ENCODE measurements at regions not wholly inside any gene's neighbourhood (a gene's known extent, or its start where the extent isn't known, plus 50 kb on each side); places are given as distances from the start of the nearest gene placed in this dataset.

- H2AFZ ChIP-seq (ENCODE audit: control insufficient read depth, low read length): no peak overlapping the region
- no peaks in the 10 kb centered on the region for H3K36me3 ChIP-seq (ENCODE audit: control insufficient read depth in 2 of 2, extremely low read depth in 1 of 2, insufficient read depth in 2 of 2, low read length in 2 of 2)
- no peak overlapping the region for H3K4me3 ChIP-seq (ENCODE audit: control insufficient read depth in 2 of 3, extremely low read depth in 1 of 3, insufficient read depth in 2 of 3, low read depth in 1 of 3, low read length in 3 of 3)
- DNase-seq (ENCODE audit: low read depth, low spot score) (no peak), FAIRE-seq (no peak)
- H3K9ac ChIP-seq (ENCODE audit: control insufficient read depth, extremely low read depth, insufficient read depth, low read length): no peak overlapping the region
- no peak overlapping the region for H3K27ac ChIP-seq (ENCODE audit: control insufficient read depth, insufficient read depth, low read length)
- TF ChIP-seq CTCF (optimal IDR thresholded peaks at IDR 0.05 in 1 of 3, IDR thresholded peaks at IDR 0.05 in 1 of 3, conservative IDR thresholded peaks at IDR 0.05 in 1 of 3; ENCODE audit: extremely low read depth in 1 of 3, insufficient read depth in 2 of 3, low read length in 3 of 3) (no peak), EZH2 (IDR thresholded peaks at IDR 0.05; ENCODE audit: low read length) (no peak)
- H4K20me1 ChIP-seq (ENCODE audit: control insufficient read depth, extremely low read depth, insufficient read depth, low read length): no peaks in the 10 kb centered on the region
- no peaks in the 10 kb centered on the region for H3K9me3 ChIP-seq (ENCODE audit: control insufficient read depth, low read depth, low read length)
- H3K4me1 ChIP-seq (ENCODE audit: control insufficient read depth, extremely low read depth, insufficient read depth, low read length): no peaks in the 10 kb centered on the region
- dilution Hi-C loops (cut with MboI; ENCODE audit: extremely low pct_ligation_motif_present, low sequenced_read_pairs): no loop called here
- H3K9me1 ChIP-seq (ENCODE audit: control insufficient read depth, extremely low read depth, insufficient read depth, low read length): no peaks in the 10 kb centered on the region
- no peaks in the 10 kb centered on the region for H3K27me3 ChIP-seq (ENCODE audit: control insufficient read depth, extremely low read depth, insufficient read depth, low read length)
- no peaks in the 10 kb centered on the region for H3K79me2 ChIP-seq (ENCODE audit: control insufficient read depth, insufficient read depth, low read length)
- no peak overlapping the region for H3K4me2 ChIP-seq (ENCODE audit: control insufficient read depth, extremely low read depth, insufficient read depth, low read depth, low read length)
Observed at GRCh38 chr2:217216316-217216715, 356.5 kb upstream of the TNP1 start.

GRCh38 chr2:217215877-217216276 is 356.0 kb upstream of the TNP1 start:
- Histone ChIP-seq H3K27me3 (ENCODE audit: control insufficient read depth, extremely low read depth, insufficient read depth, low read length) (no peaks in the 10 kb centered on the region), H3K79me2 (ENCODE audit: control insufficient read depth, insufficient read depth, low read length) (no peaks in the 10 kb centered on the region), H4K20me1 (ENCODE audit: control insufficient read depth, extremely low read depth, insufficient read depth, low read length) (no peaks in the 10 kb centered on the region), H3K9me3 (ENCODE audit: control insufficient read depth, low read depth, low read length) (no peaks in the 10 kb centered on the region), H2AFZ (ENCODE audit: control insufficient read depth, low read length) (no peak overlapping the region), H3K9me1 (ENCODE audit: control insufficient read depth, extremely low read depth, insufficient read depth, low read length) (no peaks in the 10 kb centered on the region), H3K27ac (ENCODE audit: control insufficient read depth, insufficient read depth, low read length) (no peak overlapping the region), H3K36me3 (ENCODE audit: control insufficient read depth in 2 of 2, extremely low read depth in 1 of 2, insufficient read depth in 2 of 2, low read length in 2 of 2) (no peaks in the 10 kb centered on the region), H3K9ac (ENCODE audit: control insufficient read depth, extremely low read depth, insufficient read depth, low read length) (no peak overlapping the region), H3K4me2 (ENCODE audit: control insufficient read depth, extremely low read depth, insufficient read depth, low read depth, low read length) (no peak overlapping the region), H3K4me1 (ENCODE audit: control insufficient read depth, extremely low read depth, insufficient read depth, low read length) (no peaks in the 10 kb centered on the region), H3K4me3 (ENCODE audit: control insufficient read depth in 2 of 3, extremely low read depth in 1 of 3, insufficient read depth in 2 of 3, low read depth in 1 of 3, low read length in 3 of 3) (no peak overlapping the region)
- dilution Hi-C loops (cut with MboI; ENCODE audit: extremely low pct_ligation_motif_present, low sequenced_read_pairs): no loop called here
- DNase-seq (ENCODE audit: low read depth, low spot score) (no peak), FAIRE-seq (no peak)
- no peak for TF ChIP-seq CTCF (optimal IDR thresholded peaks at IDR 0.05 in 1 of 3, IDR thresholded peaks at IDR 0.05 in 1 of 3, conservative IDR thresholded peaks at IDR 0.05 in 1 of 3; ENCODE audit: extremely low read depth in 1 of 3, insufficient read depth in 2 of 3, low read length in 3 of 3)
- no peak for TF ChIP-seq EZH2 (IDR thresholded peaks at IDR 0.05; ENCODE audit: low read length)

All from keratinocyte (primary cell).